A673 (cell line): ENCODE measurements at regions not wholly inside any gene's neighbourhood (a gene's known extent, or its start where the extent isn't known, plus 50 kb on each side); places are given as distances from the start of the nearest gene placed in this dataset.

Experiments used
- BruUV-seq: library from RNA; stranded (reverse); fragments of 400-500 nt; replicated peaks from 2 replicates; lab custom pipeline; 2021; lab: Mats Ljungman, UMichigan
- CTCF ChIA-PET: fragments of 300-600 bp; sonication (Branson Sonifier 250); formaldehyde crosslinking; loops from one replicate; lab custom pipeline; 2022; ENCODE audit warnings: antibody characterized with exemption; lab: Charles Lee
- POLR2A ChIA-PET: fragments of 300-600 bp; sonication (Branson Sonifier 250); formaldehyde crosslinking; loops from one replicate; lab custom pipeline; 2022; ENCODE audit warnings: antibody characterized with exemption; ENCODE audit not compliant: low non-redundant PET; lab: Charles Lee
- DNase-seq: peaks from one replicate; pipeline ENCODE4 v3.0.0-alpha.2; 2015; ENCODE audit warnings: low spot score
- H3K27ac ChIP-seq: fragments of 200-600 bp; sonication (generic); 2 replicates; pipeline ENCODE4 v1.5.1; 2016; ENCODE audit warnings: mixed run types, low read depth, mild to moderate bottlenecking, mixed read lengths, antibody characterized with exemption, low read length; ENCODE audit not compliant: poor library complexity, severe bottlenecking
- H3K27me3 ChIP-seq: fragments of 200-600 bp; sonication (generic); replicated peaks from 2 replicates; pipeline ENCODE4 v1.6.1; 2017; ENCODE audit warnings: mixed run types, low read depth, mild to moderate bottlenecking, mixed read lengths, antibody characterized with exemption, low read length; ENCODE audit not compliant: insufficient read depth, poor library complexity
- H3K36me3 ChIP-seq: fragments of 200-600 bp; sonication (generic); 2 replicates; pipeline ENCODE4 v1.6.1; 2016; ENCODE audit warnings: mixed run types, mild to moderate bottlenecking, mixed read lengths, antibody characterized with exemption, low read length; ENCODE audit not compliant: insufficient read depth, poor library complexity, severe bottlenecking
- H3K4me1 ChIP-seq: fragments of 200-600 bp; sonication (generic); 2 replicates; pipeline ENCODE4 v1.6.1; 2017; ENCODE audit warnings: mixed run types, mild to moderate bottlenecking, mixed read lengths, antibody characterized with exemption, low read length; ENCODE audit not compliant: insufficient read depth, poor library complexity, severe bottlenecking
- H3K4me3 ChIP-seq: fragments of 200-600 bp; sonication (generic); 2 replicates; pipeline ENCODE4 v1.5.1; 2016; ENCODE audit warnings: low read depth, mixed run types, mild to moderate bottlenecking, mixed read lengths, low read length; ENCODE audit not compliant: poor library complexity, severe bottlenecking
- H3K9me3 ChIP-seq: fragments of 200-600 bp; sonication (generic); 2 replicates; pipeline ENCODE4 v1.6.1; 2016; ENCODE audit warnings: mixed run types, low read depth, mild to moderate bottlenecking, mixed read lengths, antibody characterized with exemption, low read length; ENCODE audit not compliant: poor library complexity, severe bottlenecking
- EZH2 ChIP-seq: fragments of 200-600 bp; sonication (generic); IDR thresholded peaks from 2 replicates; pipeline ENCODE4 v1.6.1; 2017; ENCODE audit warnings: borderline replicate concordance, low read depth, mild to moderate bottlenecking, mixed read lengths, antibody characterized with exemption, low read length; ENCODE audit not compliant: poor library complexity, severe bottlenecking
- intact Hi-C: fragments of 100-400 bp; cut with micrococcal nuclease; formaldehyde crosslinking; loops from one replicate; pipeline ENCODE4 v1.10.0; 2022; ENCODE audit not compliant: unreplicated experiment
- TF ChIP-seq, protein P1 (sequence below): fragments of 300-800, 200-600 bp; sonication (generic); conservative IDR thresholded peaks from 2 replicates; pipeline ENCODE4 v1.5.1; 2017; ENCODE audit warnings: low read depth, mild to moderate bottlenecking, antibody characterized with exemption, low read length, moderate library complexity, mixed read lengths

DNA sequence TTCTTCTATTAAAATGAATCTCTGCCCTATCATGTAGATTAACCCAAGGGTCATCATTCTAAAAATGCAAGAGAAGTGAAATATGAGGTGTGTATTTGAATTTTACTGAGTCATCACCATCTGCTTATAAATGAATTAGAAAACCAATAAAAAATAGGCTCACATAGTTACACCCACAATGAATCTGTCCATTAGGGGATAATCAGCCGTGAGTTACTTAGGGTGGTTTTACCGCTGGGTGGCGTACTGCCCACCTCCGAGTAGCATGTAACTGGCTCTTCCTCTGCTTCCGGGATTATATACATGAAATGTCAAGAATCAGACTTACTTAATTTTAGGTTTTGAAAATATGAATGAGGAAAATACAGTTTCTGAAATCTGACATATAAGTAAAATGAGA is 332.9 kb upstream of the CCNG1 start:
- no peak overlapping the region for H3K4me3 ChIP-seq
- DNase-seq: peak; percentile 2
- ChIA-PET CTCF (no interaction called here), POLR2A (no interaction called here)
- no peaks in the 10 kb centered on the region for H3K9me3 ChIP-seq
- H3K27ac ChIP-seq: no peak overlapping the region
- BruUV-seq: no TSS peak
- H3K4me1 ChIP-seq: no peaks in the 10 kb centered on the region
- H3K36me3 ChIP-seq: no peaks in the 10 kb centered on the region
- no peaks in the 10 kb centered on the region for H3K27me3 ChIP-seq
- TF ChIP-seq EZH2: no peak
- TF ChIP-seq, protein P1, sequence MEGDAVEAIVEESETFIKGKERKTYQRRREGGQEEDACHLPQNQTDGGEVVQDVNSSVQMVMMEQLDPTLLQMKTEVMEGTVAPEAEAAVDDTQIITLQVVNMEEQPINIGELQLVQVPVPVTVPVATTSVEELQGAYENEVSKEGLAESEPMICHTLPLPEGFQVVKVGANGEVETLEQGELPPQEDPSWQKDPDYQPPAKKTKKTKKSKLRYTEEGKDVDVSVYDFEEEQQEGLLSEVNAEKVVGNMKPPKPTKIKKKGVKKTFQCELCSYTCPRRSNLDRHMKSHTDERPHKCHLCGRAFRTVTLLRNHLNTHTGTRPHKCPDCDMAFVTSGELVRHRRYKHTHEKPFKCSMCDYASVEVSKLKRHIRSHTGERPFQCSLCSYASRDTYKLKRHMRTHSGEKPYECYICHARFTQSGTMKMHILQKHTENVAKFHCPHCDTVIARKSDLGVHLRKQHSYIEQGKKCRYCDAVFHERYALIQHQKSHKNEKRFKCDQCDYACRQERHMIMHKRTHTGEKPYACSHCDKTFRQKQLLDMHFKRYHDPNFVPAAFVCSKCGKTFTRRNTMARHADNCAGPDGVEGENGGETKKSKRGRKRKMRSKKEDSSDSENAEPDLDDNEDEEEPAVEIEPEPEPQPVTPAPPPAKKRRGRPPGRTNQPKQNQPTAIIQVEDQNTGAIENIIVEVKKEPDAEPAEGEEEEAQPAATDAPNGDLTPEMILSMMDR: peak; percentile 45
- intact Hi-C loops: no loop called here

DNA sequence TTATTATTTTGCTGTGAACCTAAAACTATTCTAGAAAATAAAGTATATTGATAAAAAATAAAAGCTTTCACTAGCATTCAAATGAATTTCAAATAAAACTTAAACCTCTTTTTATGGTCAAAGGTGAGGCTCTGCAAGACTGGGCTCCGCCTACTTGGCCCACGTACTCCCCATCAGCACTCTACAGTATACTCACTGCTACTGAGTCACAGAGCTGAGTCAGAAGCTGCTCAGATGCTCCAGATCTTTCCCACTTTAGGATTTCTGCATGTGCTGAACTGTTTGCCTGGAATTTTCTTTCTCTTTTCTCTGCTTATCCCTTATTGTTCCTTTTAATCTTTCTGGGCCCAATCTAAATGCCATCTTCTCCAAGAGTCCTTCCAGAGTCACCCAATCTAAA is 331.9 kb upstream of the CCNG1 start:
- Histone ChIP-seq H3K27ac (no peak overlapping the region), H3K36me3 (no peaks in the 10 kb centered on the region), H3K4me3 (no peak overlapping the region), H3K9me3 (no peaks in the 10 kb centered on the region), H3K4me1 (no peaks in the 10 kb centered on the region), H3K27me3 (no peaks in the 10 kb centered on the region)
- intact Hi-C loops: no loop called here
- POLR2A ChIA-PET: no interaction called here
- no TSS peak for BruUV-seq
- TF ChIP-seq, protein P1: no peak
- TF ChIP-seq EZH2: no peak
- CTCF ChIA-PET: no interaction called here
- no peak for DNase-seq

DNA sequence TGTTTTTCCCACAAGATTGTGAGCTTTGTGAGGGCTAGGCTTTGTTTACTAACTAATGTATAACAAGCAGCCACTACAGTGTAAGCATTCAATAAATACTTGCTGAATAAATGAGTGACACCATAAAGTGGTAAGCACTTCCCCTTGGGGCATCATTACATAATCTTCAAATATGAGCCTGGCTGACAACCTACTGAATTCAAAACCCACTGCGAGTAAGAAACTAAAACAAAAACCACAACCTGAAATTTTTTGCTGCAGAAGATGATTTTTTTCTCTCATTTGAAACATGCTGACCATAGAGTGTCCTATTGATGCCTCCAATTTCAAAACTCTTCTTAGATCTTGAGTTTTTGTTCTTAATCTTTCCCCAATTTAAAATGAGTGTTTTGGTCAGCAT is 331.3 kb upstream of the CCNG1 start:
- H3K36me3 ChIP-seq: no peaks in the 10 kb centered on the region
- H3K27ac ChIP-seq: no peak overlapping the region
- H3K27me3 ChIP-seq: no peaks in the 10 kb centered on the region
- no TSS peak for BruUV-seq
- ChIA-PET CTCF (no interaction called here), POLR2A (no interaction called here)
- intact Hi-C loops: loop anchor here (2.0 kb wide), 1 partner anchor 17 kb away; no protein-coding TSS in a partner anchor
- no peak for DNase-seq
- H3K4me3 ChIP-seq: no peak overlapping the region
- TF ChIP-seq, protein P1: no peak
- no peak for TF ChIP-seq EZH2
- no peaks in the 10 kb centered on the region for H3K4me1 ChIP-seq
- H3K9me3 ChIP-seq: no peaks in the 10 kb centered on the region
